B cell (primary cell): ENCODE measurements at regions not wholly inside any gene's neighbourhood (a gene's known extent, or its start where the extent isn't known, plus 50 kb on each side); places are given as distances from the start of the nearest gene placed in this dataset.
"Not testable (repeated sequence)": the region's sequence is repeated elsewhere in the genome, so short reads cannot be mapped to it uniquely, and the experiment has no call there.

ENCODE experiments used
- EZH2 ChIP-seq: IDR thresholded peaks from 2 replicates; pipeline ENCODE4 v1.6.1; 2012; ENCODE audit warnings: borderline replicate concordance, low read depth, mild to moderate bottlenecking, moderate library complexity, low read length; ENCODE audit not compliant: insufficient read depth, poor library complexity, severe bottlenecking
- TF ChIP-seq, protein P1 (sequence below): fragments of 200-600 bp; IDR thresholded peaks from one replicate; pipeline ENCODE4 v1.8.0; 2022; ENCODE audit warnings: antibody characterized with exemption, mild to moderate bottlenecking

DNA sequence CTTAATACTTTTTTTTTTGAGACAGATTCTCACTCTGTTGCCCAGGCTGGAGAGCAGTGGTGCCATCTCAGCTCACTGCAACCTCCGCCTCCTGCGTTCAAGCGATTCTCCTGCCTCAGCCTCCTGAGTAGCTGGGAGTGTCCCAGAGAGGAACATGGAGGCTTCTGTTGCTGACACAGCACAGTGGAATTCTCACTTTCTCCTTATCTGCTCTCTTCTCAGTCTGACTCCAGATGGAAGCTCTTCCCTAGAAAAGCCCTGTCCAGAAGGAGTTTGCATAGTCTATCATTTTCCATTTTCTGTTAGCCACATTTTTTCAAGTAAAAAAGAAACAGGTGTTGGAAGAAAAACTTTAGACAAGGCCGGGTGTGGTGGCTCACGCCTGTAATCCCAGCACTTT, 98.5 kb upstream of the KIF26B start:
- not testable (repeated sequence) for TF ChIP-seq EZH2
- TF ChIP-seq, protein P1, sequence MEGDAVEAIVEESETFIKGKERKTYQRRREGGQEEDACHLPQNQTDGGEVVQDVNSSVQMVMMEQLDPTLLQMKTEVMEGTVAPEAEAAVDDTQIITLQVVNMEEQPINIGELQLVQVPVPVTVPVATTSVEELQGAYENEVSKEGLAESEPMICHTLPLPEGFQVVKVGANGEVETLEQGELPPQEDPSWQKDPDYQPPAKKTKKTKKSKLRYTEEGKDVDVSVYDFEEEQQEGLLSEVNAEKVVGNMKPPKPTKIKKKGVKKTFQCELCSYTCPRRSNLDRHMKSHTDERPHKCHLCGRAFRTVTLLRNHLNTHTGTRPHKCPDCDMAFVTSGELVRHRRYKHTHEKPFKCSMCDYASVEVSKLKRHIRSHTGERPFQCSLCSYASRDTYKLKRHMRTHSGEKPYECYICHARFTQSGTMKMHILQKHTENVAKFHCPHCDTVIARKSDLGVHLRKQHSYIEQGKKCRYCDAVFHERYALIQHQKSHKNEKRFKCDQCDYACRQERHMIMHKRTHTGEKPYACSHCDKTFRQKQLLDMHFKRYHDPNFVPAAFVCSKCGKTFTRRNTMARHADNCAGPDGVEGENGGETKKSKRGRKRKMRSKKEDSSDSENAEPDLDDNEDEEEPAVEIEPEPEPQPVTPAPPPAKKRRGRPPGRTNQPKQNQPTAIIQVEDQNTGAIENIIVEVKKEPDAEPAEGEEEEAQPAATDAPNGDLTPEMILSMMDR, result not testable (repeated sequence)
